GM12891 (cell line): ENCODE measurements at regions not wholly inside any gene's neighbourhood (a gene's known extent, or its start where the extent isn't known, plus 50 kb on each side); places are given as distances from the start of the nearest gene placed in this dataset.

Experiments used
- DNase-seq: peaks from one replicate; pipeline ENCODE4 v3.0.0; 2011; ENCODE audit warnings: low spot score; ENCODE audit not compliant: insufficient read length
- FAIRE-seq: peaks from 2 replicates; lab custom pipeline; 2011; peaks lifted over from hg19 to GRCh38; lab: Jason Lieb, UNC
- PAX5 ChIP-seq: IDR thresholded peaks from 2 replicates; pipeline ENCODE4 v1.6.1; 2011; ENCODE audit warnings: low read length, moderate library complexity, mild to moderate bottlenecking; ENCODE audit not compliant: insufficient read depth, severe bottlenecking
- POLR2A ChIP-seq: IDR thresholded peaks from 2 replicates; pipeline ENCODE4 v1.6.1; 2011; ENCODE audit warnings: low read depth, low read length, control low read depth
- POLR2AphosphoS5 ChIP-seq: IDR thresholded peaks from 2 replicates; pipeline ENCODE4 v1.6.1; 2011; ENCODE audit warnings: low read depth, low read length, control low read depth
- POU2F2 ChIP-seq: IDR thresholded peaks from 2 replicates; pipeline ENCODE4 v1.6.1; 2011; ENCODE audit warnings: low read depth, mild to moderate bottlenecking, control low read depth, low read length, moderate library complexity
- SPI1 ChIP-seq: IDR thresholded peaks from 2 replicates; pipeline ENCODE4 v1.6.1; 2011; ENCODE audit warnings: low read depth, low read length, control low read depth
- TAF1 ChIP-seq: IDR thresholded peaks from 2 replicates; pipeline ENCODE4 v1.6.1; 2011; ENCODE audit warnings: low read depth, low read length, control low read depth

DNA sequence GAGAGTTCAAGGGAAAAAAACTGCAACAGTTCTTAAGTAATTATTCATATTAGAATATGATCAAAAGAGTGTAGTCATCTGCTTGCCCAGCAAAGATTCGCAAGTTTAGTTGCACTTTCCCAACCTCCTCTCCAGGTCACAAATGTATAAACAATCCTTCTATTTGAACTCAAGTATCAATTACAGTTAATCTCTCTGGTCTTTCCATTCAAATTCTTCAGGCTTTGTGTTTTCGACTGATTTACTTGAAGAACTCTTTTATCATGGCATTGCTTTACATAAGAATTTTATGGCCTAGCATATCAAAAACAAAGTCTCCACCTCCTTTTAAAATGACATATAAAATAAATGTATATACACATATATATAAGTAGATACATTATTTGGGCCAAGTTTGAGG lies 1009.6 kb upstream of the DIAPH2 start:
- DNase-seq (no peak), FAIRE-seq (no peak)
- no peak for TF ChIP-seq PAX5
- TF ChIP-seq SPI1: no peak
- TF ChIP-seq POLR2AphosphoS5: no peak

DNA sequence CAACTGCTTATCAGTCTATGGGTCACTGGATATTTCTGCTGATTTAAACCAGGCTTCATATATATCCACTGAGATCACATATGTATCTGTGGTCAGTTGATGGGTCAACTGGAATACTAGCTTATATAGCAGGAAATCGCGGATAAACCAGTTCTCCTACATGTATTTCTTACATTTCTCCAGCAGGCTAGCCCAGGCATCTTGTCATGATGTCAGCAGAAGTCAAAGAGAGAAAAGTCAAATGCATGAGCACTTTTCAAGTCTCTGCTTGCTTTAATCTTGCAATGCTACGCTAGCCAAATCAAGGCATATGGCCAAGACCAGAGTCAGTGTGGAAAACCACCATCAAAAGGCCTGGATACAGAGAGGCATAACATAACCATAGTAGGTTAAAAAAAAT lies 1008.8 kb upstream of the DIAPH2 start:
- FAIRE-seq: no peak

DNA sequence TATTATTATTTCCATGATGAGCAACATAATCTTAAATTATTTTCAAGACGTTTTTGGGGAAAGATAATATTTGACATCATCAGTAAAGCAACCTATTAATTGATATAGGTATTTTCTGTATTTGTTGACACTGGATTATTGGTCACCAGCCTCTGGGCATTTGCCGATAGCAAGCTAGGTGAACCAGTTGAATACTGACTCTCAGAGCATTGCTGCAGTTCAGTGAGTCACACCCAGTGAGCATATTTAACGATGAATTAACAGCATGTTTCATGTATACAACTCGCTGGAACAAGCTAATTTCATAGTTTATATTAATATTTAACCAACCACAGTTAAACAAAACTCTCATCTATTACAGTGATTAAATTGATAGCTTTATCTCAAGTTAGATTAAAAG lies 1006.0 kb upstream of the DIAPH2 start:
- no peak for DNase-seq
- no peak for FAIRE-seq
- TF ChIP-seq POLR2A (no peak), POLR2AphosphoS5 (no peak), POU2F2 (no peak), SPI1 (no peak), PAX5 (no peak), TAF1 (no peak)

More for the DNA sequence above, 1008.8 kb upstream of the DIAPH2 start:
- no peak for DNase-seq
- TF ChIP-seq SPI1: no peak
- TF ChIP-seq POLR2A: no peak
- no peak for TF ChIP-seq POLR2AphosphoS5
- TF ChIP-seq POU2F2: no peak
- no peak for TF ChIP-seq TAF1
- no peak for TF ChIP-seq PAX5

DNA sequence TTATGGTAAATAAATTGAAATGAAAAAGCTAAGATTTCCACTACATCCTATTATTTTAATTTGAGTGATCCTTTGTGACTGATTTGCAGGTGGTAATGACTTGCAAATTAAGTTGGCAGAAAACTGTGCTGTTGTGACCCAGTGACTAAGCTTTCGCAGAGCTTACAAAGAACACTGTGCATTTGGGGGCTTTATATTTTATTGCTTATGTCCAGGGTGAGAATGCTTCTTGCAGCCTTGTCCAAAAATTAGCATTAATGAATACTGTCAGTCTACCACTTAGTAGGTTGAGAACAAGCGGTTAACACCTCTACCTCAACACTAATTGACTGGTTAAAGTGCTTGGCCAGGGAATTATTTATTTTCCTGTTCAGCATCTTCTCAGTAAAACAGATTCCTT lies 991.3 kb upstream of the DIAPH2 start:
- DNase-seq: no peak
- no peak for TF ChIP-seq POLR2A
- no peak for TF ChIP-seq POLR2AphosphoS5
- no peak for TF ChIP-seq POU2F2
- no peak for TF ChIP-seq TAF1
- no peak for TF ChIP-seq PAX5
- TF ChIP-seq SPI1: no peak
- FAIRE-seq: no peak

DNA sequence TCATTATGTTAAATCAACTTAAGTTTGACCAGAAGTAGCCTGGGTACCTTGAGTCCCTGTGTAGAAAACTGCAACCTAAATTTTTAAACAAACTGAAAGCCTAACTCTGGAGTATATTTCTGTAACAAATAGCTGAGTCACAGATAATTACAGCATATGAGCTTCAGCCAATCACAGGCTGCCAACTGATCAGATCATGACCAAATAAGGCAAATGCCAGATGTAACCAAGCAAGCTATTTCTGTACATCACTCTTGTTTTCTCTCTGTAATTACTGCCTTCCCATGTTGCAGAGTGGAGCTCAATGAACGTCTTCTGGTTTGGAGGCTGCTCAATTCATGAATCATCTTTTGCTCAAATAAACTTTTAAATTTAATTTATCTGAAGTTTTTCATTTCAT lies 980.9 kb upstream of the DIAPH2 start:
- FAIRE-seq: no peak
- TF ChIP-seq POLR2A (no peak), TAF1 (no peak)
- DNase-seq: no peak

DNA sequence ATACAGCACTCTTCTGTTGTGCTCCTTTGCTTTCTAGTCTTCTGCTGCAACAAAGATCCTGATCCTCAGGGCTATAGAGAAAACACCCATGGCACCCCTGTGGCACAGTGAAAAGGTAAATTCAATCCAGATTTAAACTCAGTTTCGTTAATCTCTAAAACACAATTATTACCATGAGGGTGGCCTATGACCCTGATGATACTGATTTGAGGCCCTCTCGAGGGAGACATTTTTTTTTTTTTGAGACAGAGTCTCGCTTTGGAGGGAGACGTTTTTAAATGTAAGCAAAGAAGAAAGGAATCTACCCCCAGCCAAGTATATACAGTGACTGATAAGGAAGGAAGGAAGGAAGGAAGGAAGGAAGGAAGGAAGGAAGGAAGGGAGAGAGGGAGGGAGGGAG lies 967.8 kb upstream of the DIAPH2 start:
- DNase-seq (no peak), FAIRE-seq (no peak)
- TF ChIP-seq POLR2AphosphoS5 (no peak), TAF1 (no peak), POLR2A (no peak), PAX5 (no peak), POU2F2 (no peak), SPI1 (no peak)

DNA sequence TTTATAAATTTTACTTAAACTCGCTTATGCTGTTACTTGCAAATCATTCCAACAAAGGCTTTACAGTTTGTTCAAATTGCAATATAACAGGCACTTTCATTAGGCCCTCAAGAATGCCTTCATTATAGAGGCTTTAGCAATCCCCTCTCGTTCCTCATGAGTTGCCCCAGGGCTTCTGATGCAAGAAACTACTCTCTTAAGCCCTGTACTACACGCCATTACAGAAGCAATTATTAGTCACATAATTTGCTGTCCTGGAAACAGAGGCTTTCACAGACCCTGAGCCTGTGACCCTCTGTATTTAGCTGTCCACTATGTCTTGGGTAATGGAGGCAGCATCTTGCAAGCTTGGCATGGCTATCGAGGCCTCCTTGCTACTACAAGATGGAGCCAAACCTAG lies 965.9 kb upstream of the DIAPH2 start:
- FAIRE-seq (no peak), DNase-seq (no peak)
- TF ChIP-seq POLR2AphosphoS5 (no peak), POLR2A (no peak), POU2F2 (no peak), TAF1 (no peak), SPI1 (no peak), PAX5 (no peak)

DNA sequence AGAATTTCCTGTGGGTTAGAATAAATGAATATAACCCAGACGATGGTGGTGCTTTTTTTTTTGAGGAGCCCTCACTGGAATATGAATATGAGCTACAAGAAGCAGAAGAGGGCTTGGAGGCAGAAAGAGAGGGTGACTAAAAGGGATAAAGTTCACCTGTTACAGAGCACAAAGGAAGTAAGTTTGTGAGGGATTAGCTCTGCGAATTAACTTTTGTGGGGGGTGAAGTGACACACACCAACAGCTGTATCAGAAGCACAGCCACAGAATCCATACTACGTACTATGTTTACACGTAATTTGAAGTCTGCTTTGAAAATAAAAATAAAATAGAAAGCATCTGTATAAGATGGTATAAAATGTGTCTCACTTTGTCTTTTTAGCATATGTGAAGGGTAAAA lies 963.6 kb upstream of the DIAPH2 start:
- DNase-seq: no peak
- TF ChIP-seq POLR2AphosphoS5 (no peak), TAF1 (no peak), PAX5 (no peak), POLR2A (no peak), SPI1 (no peak), POU2F2 (no peak)

DNA sequence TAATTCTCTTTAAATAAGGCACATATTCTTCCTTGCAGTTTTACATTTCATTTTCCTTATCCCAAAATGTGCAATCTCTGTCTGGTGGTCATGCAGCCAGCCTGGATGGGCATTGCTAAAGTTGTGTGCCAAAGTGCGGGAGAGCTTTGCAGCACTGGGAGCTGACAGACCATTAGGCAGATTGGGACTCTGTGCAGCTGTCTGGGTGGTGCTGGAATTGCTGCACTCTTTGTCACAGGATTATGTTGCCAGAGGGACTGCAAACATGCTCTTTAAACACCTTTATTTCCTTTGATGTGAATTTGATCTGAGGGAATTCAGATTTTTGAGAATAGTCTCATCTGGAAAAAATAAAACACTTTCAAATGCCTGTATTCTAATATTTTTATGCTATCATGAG lies 956.2 kb upstream of the DIAPH2 start:
- DNase-seq (no peak), FAIRE-seq (no peak)
- TF ChIP-seq POU2F2: no peak
- no peak for TF ChIP-seq PAX5
- no peak for TF ChIP-seq TAF1
- no peak for TF ChIP-seq SPI1
- no peak for TF ChIP-seq POLR2A
- TF ChIP-seq POLR2AphosphoS5: no peak

More for the DNA sequence above, 963.6 kb upstream of the DIAPH2 start:
- no peak for FAIRE-seq

DNA sequence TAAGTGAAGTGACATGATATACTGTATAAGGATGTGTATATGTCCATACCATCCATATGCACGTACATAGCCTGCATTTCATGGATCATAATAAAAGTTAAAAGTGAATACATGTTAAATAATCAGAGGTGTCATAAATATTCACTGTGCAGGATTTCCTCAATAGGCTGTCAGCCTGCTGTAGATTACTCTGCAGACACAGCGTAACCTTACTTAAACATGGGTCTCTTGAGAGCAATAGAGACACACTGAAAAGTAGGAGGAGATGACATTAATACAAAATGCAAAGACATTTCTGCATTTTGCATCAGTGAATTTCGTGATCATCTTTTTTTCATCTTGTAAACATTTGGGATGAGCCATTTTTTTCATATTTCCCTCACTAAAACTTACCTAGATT lies 955.2 kb upstream of the DIAPH2 start:
- TF ChIP-seq SPI1: no peak
- no peak for TF ChIP-seq POLR2AphosphoS5
- TF ChIP-seq TAF1: no peak
- TF ChIP-seq POLR2A: no peak
- no peak for TF ChIP-seq PAX5
- no peak for TF ChIP-seq POU2F2
- DNase-seq: no peak
- no peak for FAIRE-seq

DNA sequence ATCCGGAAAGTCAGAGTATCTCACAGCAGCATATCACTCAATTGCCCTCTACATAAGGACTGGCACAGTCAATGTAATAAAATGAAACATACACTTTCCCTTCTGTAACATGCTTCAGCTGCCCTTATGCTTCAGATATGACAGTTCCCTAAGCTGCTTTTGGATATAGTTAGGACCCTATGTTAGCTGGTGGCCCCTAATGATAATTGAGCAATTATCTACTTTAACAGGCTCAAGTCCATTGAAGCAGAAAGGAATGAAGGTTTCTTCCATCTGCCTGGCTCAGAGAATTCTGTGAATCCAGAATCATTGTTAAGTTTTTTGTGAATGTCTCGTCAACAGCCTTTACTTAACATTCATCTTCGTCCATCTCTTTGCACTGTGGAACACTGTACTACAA lies 951.2 kb upstream of the DIAPH2 start:
- DNase-seq (no peak), FAIRE-seq (no peak)
- no peak for TF ChIP-seq TAF1
- no peak for TF ChIP-seq POLR2A
- no peak for TF ChIP-seq POLR2AphosphoS5
- no peak for TF ChIP-seq POU2F2
- TF ChIP-seq SPI1: no peak
- TF ChIP-seq PAX5: no peak
